SH-SY5Y (cell line): ENCODE measurements at regions not wholly inside any gene's neighbourhood (a gene's known extent, or its start where the extent isn't known, plus 50 kb on each side); places are given as distances from the start of the nearest gene placed in this dataset.

ENCODE experiments used
- GATA2 ChIP-seq: IDR thresholded peaks from 2 replicates; pipeline ENCODE4 v1.6.1; 2011; ENCODE audit warnings: mild to moderate bottlenecking, low read depth, low read length
- GATA3 ChIP-seq: IDR thresholded peaks from 2 replicates; pipeline ENCODE4 v1.6.1; 2011; ENCODE audit warnings: low read depth, mild to moderate bottlenecking, low read length, moderate library complexity

DNA sequence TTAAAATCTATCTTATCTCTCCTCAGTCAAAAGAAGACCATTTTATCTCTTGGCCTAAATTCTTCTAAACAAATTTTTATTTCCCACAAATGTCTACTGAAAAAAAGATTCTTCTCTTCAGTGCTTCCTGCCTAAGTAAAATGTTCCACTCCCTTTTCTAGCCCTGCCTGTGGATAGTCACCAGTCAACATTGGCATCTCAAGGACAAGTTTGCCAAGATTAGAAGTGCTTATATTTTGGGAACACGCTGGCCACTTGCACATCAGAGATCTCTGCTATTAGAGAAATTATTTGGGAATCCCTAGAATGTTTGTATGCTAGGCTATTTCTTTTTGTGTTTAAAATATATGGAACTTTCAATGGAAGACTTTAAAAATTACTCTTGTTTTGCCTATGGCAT, 758.2 kb upstream of the CDH7 start:
- TF ChIP-seq GATA2 = no peak
- no peak for TF ChIP-seq GATA3
